IMR-90 (cell line): ENCODE measurements at regions not wholly inside any gene's neighbourhood (a gene's known extent, or its start where the extent isn't known, plus 50 kb on each side); places are given as distances from the start of the nearest gene placed in this dataset.

ENCODE experiments used
- ELK1 ChIP-seq: fragments of 150-350 bp; IDR thresholded peaks from 2 replicates; pipeline ENCODE4 v1.6.1; 2016; ENCODE audit warnings: low read depth, mild to moderate bottlenecking, low read length, moderate library complexity, borderline replicate concordance
- MXI1 ChIP-seq: IDR thresholded peaks from 2 replicates; pipeline ENCODE4 v1.6.1; 2012; ENCODE audit warnings: low read depth, mild to moderate bottlenecking, low read length, moderate library complexity, borderline replicate concordance
- USF2 ChIP-seq: fragments of 150-350 bp; IDR thresholded peaks from 2 replicates; pipeline ENCODE4 v1.6.1; 2017; ENCODE audit warnings: mild to moderate bottlenecking, antibody characterized with exemption, low read length, low read depth

GRCh38 chr4:65976287-65976686 is 306.0 kb upstream of the EPHA5 start:
- TF ChIP-seq MXI1 = no peak
- TF ChIP-seq ELK1 = no peak
- TF ChIP-seq USF2 = no peak
